ENCODE measurements at regions not wholly inside any gene's neighbourhood (a gene's known extent, or its start where the extent isn't known, plus 50 kb on each side); places are given as distances from the start of the nearest gene placed in this dataset.

GRCh38 chr14:97592341-97592980 is 795.3 kb downstream of the VRK1 start:
- Histone ChIP-seq H3K4me1 (peaks cover 0 to 6% (median 0%) of the 10 kb centered on the region in 10 experiments; a peak in 2 of 20 replicates), H3K36me3 (no peaks in the 10 kb centered on the region), H3K27ac (no peak overlapping the region), H3K9ac (no peak overlapping the region), H3K9me3 (replicated peaks in 1 of 11) (no peaks in the 10 kb centered on the region), H4K20me1 (no peaks in the 10 kb centered on the region), H3K27me3 (peaks cover 0 to 4% (median 0%) of the 10 kb centered on the region in 11 experiments; a peak in 1 of 22 replicates), H3K4me2 (no peak overlapping the region), H3K4me3 (no peak overlapping the region)
- no peak for TF ChIP-seq Cebpa-rat (IDR thresholded peaks at IDR 0.05)

DNA sequence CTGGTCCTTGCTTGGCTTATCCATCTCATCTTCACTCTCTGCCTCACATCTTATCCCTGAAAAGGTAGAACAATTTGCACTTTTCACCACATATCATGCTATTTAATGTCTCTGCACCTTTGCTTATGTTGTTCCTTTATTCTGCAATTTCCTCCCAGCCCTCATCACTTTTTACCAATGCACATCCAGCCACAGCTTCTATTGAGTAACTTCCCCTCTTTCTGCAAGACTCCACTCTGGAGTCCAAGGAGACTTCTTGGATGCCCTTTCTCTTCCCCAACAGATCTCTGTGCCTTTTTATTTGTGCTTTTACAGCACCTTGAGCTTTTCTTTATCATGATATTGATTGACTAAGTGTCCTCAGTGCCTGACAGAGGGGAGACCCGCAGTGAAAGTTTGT is 797.1 kb downstream of the VRK1 start:
- H4K20me1 ChIP-seq, result no peaks in the 10 kb centered on the region
- H3K36me3 ChIP-seq, result no peaks in the 10 kb centered on the region
- H3K9ac ChIP-seq, result no peak overlapping the region
- H3K4me1 ChIP-seq, result peaks cover 0 to 6% (median 0%) of the 10 kb centered on the region in 10 experiments; a peak in 2 of 20 replicates
- H3K27ac ChIP-seq, result no peak overlapping the region
- H3K9me3 ChIP-seq (replicated peaks in 1 of 11), result no peaks in the 10 kb centered on the region
- TF ChIP-seq Cebpa-rat (IDR thresholded peaks at IDR 0.05), result no peak; a peak in 1 of 22 replicates
- H3K4me3 ChIP-seq, result no peak overlapping the region
- H3K4me2 ChIP-seq, result peak overlapping the region in 1 of 11 experiments; percentile 5; a peak in 4 of 22 replicates
- H3K27me3 ChIP-seq, result peaks cover 0 to 4% (median 0%) of the 10 kb centered on the region in 11 experiments; a peak in 1 of 22 replicates

- no peaks in the 10 kb centered on the region for H3K4me1 ChIP-seq
- H3K4me2 ChIP-seq, result no peak overlapping the region
- no peaks in the 10 kb centered on the region for H3K27me3 ChIP-seq
- H3K27ac ChIP-seq, result no peak overlapping the region
- H3K9ac ChIP-seq, result no peak overlapping the region
- no peaks in the 10 kb centered on the region for H3K36me3 ChIP-seq
- no peak for TF ChIP-seq Cebpa-rat (IDR thresholded peaks at IDR 0.05)
- H3K4me3 ChIP-seq, result no peak overlapping the region
- H3K9me3 ChIP-seq (replicated peaks in 1 of 11), result peaks cover 0 to 10% (median 6%) of the 10 kb centered on the region in 11 experiments; a peak in 7 of 22 replicates
- no peaks in the 10 kb centered on the region for H4K20me1 ChIP-seq
Measured at GRCh38 chr14:97602438-97603117, 805.4 kb downstream of the VRK1 start.

DNA sequence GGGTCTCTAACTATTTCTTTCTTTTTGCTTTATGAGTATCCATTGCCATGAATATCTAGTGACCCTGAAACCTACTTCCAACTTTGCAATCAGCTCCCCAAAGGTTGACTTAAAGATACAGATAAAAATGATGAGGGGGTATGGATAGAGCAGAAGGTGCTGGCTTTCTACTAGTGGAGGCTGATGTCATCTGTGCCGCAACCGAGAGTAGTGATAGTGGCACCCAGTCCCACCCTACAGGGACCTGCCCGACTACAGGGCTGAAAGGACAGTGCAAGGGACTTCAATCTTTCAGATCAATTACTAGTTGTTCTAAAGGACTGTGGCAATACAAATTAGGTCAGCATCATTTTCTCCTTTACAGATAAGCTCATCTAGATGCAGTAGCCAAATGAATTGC is 806.0 kb downstream of the VRK1 start:
- Histone ChIP-seq H3K9ac (no peak overlapping the region), H3K4me3 (no peak overlapping the region), H3K9me3 (replicated peaks in 1 of 11) (peaks cover 0 to 10% (median 6%) of the 10 kb centered on the region in 11 experiments; a peak in 7 of 22 replicates), H3K4me2 (no peak overlapping the region), H4K20me1 (no peaks in the 10 kb centered on the region), H3K27me3 (no peaks in the 10 kb centered on the region), H3K27ac (no peak overlapping the region), H3K36me3 (no peaks in the 10 kb centered on the region), H3K4me1 (no peaks in the 10 kb centered on the region)
- no peak for TF ChIP-seq Cebpa-rat (IDR thresholded peaks at IDR 0.05)

GRCh38 chr14:97604731-97605130 is 807.5 kb downstream of the VRK1 start:
- H3K36me3 ChIP-seq, result no peaks in the 10 kb centered on the region
- no peaks in the 10 kb centered on the region for H3K27me3 ChIP-seq
- no peaks in the 10 kb centered on the region for H3K4me1 ChIP-seq
- no peak for TF ChIP-seq Cebpa-rat (IDR thresholded peaks at IDR 0.05)
- no peak overlapping the region for H3K9ac ChIP-seq
- no peak overlapping the region for H3K4me2 ChIP-seq
- H3K4me3 ChIP-seq, result no peak overlapping the region
- peaks cover 0 to 10% (median 6%) of the 10 kb centered on the region in 11 experiments; a peak in 7 of 22 replicates for H3K9me3 ChIP-seq (replicated peaks in 1 of 11)
- H4K20me1 ChIP-seq, result no peaks in the 10 kb centered on the region
- H3K27ac ChIP-seq, result no peak overlapping the region

GRCh38 chr14:97618401-97618800 is 821.2 kb downstream of the VRK1 start:
- H3K4me1 ChIP-seq, result peaks cover 0 to 4% (median 0%) of the 10 kb centered on the region in 10 experiments; a peak in 1 of 20 replicates
- H3K9me3 ChIP-seq (replicated peaks in 1 of 11), result peaks cover 23 to 29% (median 26%) of the 10 kb centered on the region in 11 experiments
- no peaks in the 10 kb centered on the region; a peak in 1 of 22 replicates for H3K36me3 ChIP-seq
- no peaks in the 10 kb centered on the region for H3K27me3 ChIP-seq
- no peak for TF ChIP-seq Cebpa-rat (IDR thresholded peaks at IDR 0.05)
- H3K27ac ChIP-seq, result no peak overlapping the region
- H3K9ac ChIP-seq, result no peak overlapping the region
- no peaks in the 10 kb centered on the region for H4K20me1 ChIP-seq
- H3K4me3 ChIP-seq, result no peak overlapping the region
- no peak overlapping the region for H3K4me2 ChIP-seq

GRCh38 chr14:97618917-97619690 is 821.9 kb downstream of the VRK1 start:
- Histone ChIP-seq H3K4me1 (peaks cover 0 to 4% (median 0%) of the 10 kb centered on the region in 10 experiments; a peak in 1 of 20 replicates), H3K4me2 (no peak overlapping the region), H3K36me3 (no peaks in the 10 kb centered on the region; a peak in 1 of 22 replicates), H3K27ac (no peak overlapping the region), H3K27me3 (no peaks in the 10 kb centered on the region), H3K9me3 (replicated peaks in 1 of 11) (peaks cover 18 to 22% (median 19%) of the 10 kb centered on the region in 11 experiments), H3K4me3 (no peak overlapping the region), H3K9ac (no peak overlapping the region), H4K20me1 (no peaks in the 10 kb centered on the region)
- no peak for TF ChIP-seq Cebpa-rat (IDR thresholded peaks at IDR 0.05)

GRCh38 chr14:97620066-97620465 is 822.9 kb downstream of the VRK1 start:
- H3K9me3 ChIP-seq (replicated peaks in 1 of 11), result peaks cover 9 to 13% (median 10%) of the 10 kb centered on the region in 11 experiments
- no peak overlapping the region for H3K4me2 ChIP-seq
- H3K36me3 ChIP-seq, result no peaks in the 10 kb centered on the region; a peak in 1 of 22 replicates
- no peak overlapping the region for H3K9ac ChIP-seq
- peaks cover 0 to 4% (median 0%) of the 10 kb centered on the region in 10 experiments; a peak in 1 of 20 replicates for H3K4me1 ChIP-seq
- no peaks in the 10 kb centered on the region for H3K27me3 ChIP-seq
- H3K4me3 ChIP-seq, result no peak overlapping the region
- TF ChIP-seq Cebpa-rat (IDR thresholded peaks at IDR 0.05), result no peak
- no peaks in the 10 kb centered on the region for H4K20me1 ChIP-seq
- no peak overlapping the region for H3K27ac ChIP-seq

DNA sequence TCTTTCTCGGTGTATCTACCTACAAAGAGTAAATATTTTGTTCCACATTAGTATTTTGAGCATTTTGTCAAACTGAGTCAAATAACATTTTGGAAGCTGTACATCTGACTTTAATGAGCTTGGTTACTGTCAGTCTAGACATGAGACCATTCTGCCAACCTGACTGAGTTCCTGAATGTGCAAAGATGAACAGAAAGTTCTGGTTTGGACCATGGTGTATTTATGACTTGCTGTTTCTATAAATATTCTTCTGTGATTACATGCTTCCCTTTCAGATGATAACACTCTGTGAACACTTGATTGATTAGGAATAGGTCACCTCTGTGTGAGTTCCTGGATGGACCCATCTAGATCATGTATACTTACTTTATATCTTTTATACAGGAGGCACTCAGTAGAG is 827.8 kb downstream of the VRK1 start:
- Histone ChIP-seq H3K4me2 (no peak overlapping the region), H4K20me1 (no peaks in the 10 kb centered on the region), H3K9ac (no peak overlapping the region), H3K36me3 (no peaks in the 10 kb centered on the region), H3K4me3 (no peak overlapping the region), H3K27me3 (no peaks in the 10 kb centered on the region), H3K27ac (no peak overlapping the region), H3K9me3 (replicated peaks in 1 of 11) (no peaks in the 10 kb centered on the region), H3K4me1 (peaks cover 0 to 4% (median 0%) of the 10 kb centered on the region in 10 experiments; a peak in 1 of 20 replicates)
- TF ChIP-seq Cebpa-rat (IDR thresholded peaks at IDR 0.05), result no peak

All from BLaER1 treated with 17β-estradiol and CSF1 and Interleukin-3, amounts not matched to agents 10 nM and 100 nM (cell line).